Fibroblast of lung (primary cell): ENCODE measurements at regions not wholly inside any gene's neighbourhood (a gene's known extent, or its start where the extent isn't known, plus 50 kb on each side); places are given as distances from the start of the nearest gene placed in this dataset.

ENCODE experiments used
- EZH2 ChIP-seq: IDR thresholded peaks from 2 replicates; pipeline ENCODE4 v1.5.1; 2012; ENCODE audit warnings: low read length, control low read depth, mild to moderate bottlenecking; ENCODE audit errors: missing control alignments
- TF ChIP-seq, protein P1 (sequence below), 2 donors: IDR thresholded peaks in 1 of 2; conservative IDR thresholded peaks in 1 of 2; 1 replicate in 1 of 2; 2 replicates in 1 of 2; pipeline ENCODE4 v1.5.1; 2011 to 2012; ENCODE audit warnings: low read length in 2 of 2, control low read depth in 1 of 2, inconsistent platforms in 1 of 2, low read depth in 1 of 2, mild to moderate bottlenecking in 1 of 2

DNA sequence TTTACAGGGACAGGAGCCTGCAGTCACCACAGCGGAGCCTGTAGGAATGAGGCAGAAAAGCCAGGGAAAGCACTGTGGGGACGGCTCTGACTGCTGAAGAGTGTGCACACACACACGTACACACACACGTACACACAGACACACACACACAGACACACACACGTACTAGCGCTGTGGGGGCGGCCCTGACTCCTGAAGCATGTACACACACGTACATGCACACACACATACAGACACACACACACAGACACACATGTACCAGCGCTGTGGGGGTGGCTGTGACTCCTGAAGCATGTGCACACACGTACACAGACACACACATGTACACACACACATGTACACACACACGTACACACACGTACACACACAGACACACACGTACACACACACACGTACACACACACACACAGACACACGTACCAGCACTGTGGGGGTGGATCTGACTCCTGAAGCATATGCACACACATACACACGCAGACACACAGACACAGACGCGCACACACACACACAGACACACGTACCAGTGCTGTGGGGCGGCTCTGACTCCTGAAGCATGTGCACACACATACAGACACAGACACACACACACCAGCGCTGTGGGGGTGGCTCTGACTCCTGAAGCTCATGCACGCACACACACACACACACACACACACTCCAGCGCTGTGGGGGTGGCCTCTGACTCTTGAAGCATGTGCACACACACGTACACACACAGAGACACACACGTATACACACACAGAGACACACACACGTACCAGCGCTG is 127.3 kb downstream of the DLL1 start:
- TF ChIP-seq EZH2: no peak
- TF ChIP-seq, protein P1, sequence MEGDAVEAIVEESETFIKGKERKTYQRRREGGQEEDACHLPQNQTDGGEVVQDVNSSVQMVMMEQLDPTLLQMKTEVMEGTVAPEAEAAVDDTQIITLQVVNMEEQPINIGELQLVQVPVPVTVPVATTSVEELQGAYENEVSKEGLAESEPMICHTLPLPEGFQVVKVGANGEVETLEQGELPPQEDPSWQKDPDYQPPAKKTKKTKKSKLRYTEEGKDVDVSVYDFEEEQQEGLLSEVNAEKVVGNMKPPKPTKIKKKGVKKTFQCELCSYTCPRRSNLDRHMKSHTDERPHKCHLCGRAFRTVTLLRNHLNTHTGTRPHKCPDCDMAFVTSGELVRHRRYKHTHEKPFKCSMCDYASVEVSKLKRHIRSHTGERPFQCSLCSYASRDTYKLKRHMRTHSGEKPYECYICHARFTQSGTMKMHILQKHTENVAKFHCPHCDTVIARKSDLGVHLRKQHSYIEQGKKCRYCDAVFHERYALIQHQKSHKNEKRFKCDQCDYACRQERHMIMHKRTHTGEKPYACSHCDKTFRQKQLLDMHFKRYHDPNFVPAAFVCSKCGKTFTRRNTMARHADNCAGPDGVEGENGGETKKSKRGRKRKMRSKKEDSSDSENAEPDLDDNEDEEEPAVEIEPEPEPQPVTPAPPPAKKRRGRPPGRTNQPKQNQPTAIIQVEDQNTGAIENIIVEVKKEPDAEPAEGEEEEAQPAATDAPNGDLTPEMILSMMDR (conservative IDR thresholded peaks at IDR 0.05 in 1 of 2, IDR thresholded peaks at IDR 0.05 in 1 of 2; ENCODE audit: low read depth in 1 of 2, low read length in 2 of 2): no peak
